ENCODE measurements at regions not wholly inside any gene's neighbourhood (a gene's known extent, or its start where the extent isn't known, plus 50 kb on each side); places are given as distances from the start of the nearest gene placed in this dataset.
"Not testable (repeated sequence)": the region's sequence is repeated elsewhere in the genome, so short reads cannot be mapped to it uniquely, and the experiment has no call there.

DNA sequence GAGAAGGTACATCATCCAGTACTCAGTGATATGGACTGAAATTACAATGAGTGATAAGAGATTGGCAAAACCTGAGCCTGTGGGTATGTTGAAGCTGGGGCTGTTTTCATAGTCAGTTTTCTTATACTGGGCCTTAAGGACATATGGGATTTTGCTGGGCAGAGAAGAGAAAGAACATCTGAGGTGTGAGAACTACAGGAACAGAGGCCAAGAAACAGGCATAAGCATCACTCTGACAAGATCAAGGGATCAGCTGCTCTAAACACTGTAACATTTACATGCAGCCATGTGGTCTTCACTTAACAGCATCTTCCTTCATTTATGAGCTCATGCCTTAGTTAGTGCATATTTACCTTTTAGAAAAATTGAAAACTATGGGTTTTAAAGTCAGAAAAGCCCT lies 220.0 kb downstream of the TRIM36 start:
- DNase-seq = no peak

DNA sequence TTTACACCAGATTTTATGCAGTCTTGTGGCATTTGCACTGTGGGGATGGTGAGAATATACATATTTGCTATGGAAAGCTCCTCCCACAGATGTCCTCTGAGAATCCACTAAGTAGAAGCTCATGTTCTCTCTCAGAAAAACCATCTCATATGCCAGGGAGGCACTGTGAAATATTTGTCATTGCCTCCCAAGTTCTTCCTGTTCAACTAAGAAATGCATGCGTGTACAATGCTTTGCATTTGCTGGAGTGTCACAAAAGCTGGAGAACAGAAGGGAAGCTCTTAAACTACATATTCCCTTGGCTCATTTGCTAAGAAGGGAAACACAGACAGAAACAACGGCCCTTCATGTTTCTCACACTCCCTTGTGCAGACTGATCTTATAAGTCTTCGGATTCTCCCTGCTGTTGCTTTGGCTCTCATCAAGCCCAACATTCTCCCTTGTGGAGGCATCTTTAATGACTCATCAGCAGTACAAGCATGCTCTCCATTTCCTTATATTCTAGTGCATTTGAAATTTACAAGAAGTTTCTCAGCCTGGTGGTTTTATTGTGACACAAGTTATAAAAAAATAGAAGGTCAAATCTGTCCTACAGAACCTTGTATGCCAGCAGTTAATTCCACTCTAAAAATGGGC lies 220.6 kb downstream of the TRIM36 start:
- no peak for DNase-seq

DNA sequence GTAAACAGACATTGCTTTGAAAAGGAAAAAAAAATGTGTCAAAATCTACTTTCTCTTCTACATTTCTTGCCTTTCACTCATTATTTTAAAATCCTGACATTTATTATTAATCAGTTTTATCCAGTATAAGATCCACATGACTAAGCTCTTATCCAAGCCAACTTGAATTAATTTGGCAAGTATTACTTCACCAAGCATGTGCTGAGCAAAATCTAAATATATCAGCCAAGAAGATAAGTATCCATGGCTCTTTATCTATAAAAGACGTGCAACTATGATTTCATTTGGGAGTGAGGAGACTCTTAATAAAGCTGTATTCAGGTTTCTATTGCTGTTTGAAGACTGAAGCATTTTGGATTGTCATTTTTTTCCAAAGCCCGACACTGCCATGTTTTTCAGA lies 221.3 kb downstream of the TRIM36 start:
- no peak for DNase-seq

DNA sequence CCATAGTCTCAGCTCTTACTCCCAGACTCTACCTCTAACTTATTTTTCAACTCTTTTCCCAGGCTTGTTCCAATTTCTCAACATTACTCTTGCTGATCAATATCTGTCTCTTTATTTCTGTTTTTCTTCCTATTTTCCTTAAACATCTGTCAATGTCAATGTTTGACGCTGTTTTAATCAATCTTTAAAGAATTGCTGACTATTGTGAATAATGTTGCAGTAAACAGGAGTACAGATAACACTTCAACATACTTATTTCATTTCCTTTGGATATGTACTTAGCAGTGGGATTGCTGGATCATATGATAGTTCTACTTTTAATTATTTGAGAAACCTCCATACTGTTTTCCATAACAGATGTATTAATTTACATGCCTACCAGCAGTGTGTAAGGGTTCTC lies 229.0 kb downstream of the TRIM36 start:
- no peak for DNase-seq

DNA sequence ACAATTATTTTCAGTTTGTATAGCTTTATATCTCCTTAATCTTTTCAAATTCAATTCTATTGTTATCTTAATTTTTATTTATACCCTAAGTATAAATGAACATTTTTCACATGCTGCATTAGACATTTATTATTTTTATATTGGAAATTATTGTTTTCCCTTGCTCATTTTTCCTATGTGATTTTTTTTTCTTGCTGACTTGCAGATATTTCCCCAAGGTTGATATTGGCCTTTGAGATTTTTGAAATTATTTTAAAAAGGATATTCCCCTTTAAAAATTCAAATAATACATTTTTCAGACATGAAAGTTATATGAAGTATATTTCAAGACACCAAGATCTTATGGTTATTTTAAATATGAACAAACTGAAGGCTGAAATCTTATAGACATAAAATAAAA lies 234.2 kb downstream of the TRIM36 start:
- no peak for DNase-seq

DNA sequence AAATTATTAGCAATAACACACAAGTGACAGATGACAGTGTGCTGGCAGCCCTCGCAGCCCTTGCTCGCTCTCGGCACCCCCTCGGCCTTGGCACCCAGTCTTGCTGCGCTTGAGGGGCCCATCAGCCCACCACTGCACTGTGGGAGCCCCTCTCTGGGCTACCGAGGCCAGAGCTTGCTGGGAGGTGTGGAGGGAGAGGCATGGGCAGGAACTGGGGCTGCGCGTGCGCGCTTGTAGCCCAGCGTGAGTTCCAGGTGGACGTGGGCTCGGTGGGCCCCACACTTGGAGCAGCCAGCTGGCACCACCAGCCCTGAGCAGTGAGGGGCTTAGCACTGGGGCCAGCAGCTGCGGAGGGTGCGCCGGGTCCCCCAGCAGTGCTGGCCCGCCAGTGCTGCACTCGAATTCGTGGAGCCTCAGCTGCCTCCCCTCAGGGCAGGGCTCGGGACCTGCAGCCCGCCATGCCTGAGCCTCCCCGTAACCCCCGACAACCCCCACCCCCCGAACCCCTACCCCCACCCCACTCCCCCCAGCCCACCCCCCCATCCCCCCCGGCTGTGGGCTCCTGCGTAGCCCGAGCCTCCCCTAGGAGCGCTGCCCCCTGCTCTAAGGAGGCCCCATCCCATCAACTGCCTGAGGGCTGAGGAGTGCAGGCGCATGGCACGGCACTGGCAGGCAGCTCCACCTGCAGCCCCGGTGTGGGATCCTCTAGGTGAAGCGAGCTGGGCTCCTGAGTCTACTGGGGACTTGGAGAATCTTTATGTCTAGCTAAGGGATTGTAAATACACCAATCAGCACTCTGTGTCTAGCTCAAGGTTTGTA lies 240.9 kb downstream of the TRIM36 start:
- DNase-seq = no peak

DNA sequence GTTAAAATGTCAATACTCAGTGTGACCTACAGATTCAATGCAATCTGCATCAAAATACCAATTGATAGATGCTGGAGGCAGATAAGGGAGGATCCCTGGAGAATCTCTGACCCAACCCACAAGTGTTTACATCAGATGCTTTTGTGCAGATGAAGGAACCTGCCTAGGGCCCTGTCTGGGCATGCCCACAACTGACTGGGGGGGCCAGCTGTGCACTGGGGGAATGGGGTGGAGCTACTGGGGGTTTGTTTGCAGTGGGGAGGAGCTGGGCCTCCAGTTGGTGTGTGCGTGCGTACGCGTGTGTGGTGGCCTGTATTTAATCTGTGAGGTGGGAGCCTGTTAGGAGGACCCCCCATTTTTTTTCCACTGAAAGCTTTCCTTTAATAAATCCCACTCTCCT lies 244.9 kb downstream of the TRIM36 start:
- DNase-seq = no peak

DNA sequence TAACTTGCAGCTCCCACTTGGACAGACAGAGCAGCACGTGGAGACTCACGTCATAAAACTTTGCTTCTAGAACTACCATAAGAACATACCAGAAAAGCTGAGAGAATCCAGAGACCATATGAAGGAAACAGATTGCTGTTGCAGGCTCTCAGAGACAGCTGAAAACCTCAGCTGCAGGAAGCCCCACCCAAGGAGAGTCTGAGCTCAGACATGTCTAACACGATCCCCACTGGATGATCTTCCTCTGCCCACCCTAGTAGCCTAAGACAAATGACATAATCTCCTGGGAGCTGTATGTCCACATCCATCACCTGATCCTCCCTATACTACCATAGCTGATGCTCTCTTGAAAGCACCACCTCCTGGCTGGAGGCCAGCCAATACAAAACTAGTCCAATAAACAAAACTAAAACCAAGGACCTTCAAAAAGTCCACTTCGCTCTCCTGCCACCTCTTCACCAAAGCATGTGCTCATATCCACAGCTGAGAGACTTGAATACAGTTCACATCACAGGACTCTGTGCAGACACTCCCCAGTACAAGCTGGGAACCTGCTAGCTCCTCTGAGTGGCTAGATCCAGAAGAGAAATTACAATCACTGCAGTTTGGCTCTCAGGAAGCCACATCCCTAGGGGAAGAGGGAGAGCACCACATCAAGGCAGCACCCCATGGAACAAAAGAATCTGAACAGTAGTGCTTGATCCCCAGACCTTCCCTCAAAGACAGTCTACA lies 257.4 kb downstream of the TRIM36 start:
- no peak for DNase-seq

DNA sequence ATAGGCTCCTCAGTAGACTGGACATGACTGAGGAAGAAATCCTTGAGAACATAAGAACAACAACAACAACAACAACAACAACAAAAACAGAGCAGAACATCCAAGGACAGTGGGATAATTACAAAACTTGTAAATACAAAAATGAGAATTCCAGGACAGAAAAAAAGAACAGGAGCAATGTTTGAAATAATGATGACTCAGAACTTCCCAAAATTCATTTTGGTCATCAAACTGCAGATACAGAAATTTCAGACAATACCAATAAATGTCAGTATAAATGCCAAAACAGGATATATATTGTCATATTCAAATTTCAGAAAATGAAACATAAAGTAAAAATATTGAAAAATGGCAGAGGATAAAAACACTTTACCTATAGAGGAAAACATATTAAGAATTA lies 259.0 kb downstream of the TRIM36 start:
- no peak for DNase-seq

DNA sequence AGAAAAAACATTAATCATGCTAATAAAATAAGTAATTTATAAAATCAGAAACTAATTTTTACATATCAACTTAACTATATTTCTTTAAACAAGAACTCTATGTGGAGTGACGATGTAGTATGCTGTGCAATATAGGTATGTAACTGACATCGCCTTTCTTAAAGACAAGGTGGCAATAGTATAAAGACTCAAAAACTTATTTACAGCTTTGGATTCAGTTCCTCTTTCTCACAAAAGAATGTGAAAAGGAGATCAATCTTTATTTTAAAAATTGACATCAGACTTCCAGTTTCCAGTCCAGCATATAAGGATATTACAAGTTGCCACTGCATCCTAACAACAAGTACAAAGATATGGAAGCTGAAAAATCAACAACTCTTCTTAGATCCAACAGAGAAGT lies 260.3 kb downstream of the TRIM36 start:
- no peak for DNase-seq

DNA sequence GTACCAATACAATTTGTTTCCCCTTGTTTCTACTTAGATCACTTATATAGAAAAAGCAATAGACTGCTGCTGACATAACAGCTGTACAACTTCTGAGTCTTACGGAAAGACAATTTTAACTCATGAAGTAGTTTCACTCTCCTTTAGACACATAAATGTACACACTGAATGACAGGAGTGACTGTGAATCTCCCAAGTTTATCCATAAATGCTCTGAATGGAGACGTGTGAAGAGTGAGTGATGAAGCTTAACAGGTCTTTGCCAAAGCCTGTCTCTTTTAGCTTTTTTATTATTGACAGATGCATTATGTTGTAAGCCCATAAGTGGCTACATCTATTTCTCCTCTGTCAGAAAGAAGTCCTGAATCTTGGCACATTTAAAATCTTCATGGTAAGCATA lies 265.9 kb downstream of the TRIM36 start:
- no peak for DNase-seq

DNA sequence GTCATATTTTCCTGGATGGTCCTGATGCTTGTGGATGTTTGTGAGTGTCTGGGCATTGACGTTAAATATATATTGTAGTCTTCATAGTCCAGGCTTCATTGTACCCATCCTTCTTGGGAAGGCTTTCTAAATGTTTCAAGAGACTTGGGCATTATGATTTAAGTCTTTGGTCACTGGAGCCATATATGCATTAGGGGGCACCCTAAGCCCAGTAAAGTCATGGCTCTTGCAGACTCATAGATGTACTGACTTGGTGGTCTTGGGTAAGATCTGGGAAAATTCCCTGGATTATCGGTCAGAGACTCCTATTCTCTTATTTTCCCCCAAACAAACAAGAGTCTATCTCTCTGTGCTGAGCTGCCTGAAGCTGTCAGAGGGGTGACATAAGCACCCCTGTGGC lies 271.1 kb downstream of the TRIM36 start:
- DNase-seq = no peak

DNA sequence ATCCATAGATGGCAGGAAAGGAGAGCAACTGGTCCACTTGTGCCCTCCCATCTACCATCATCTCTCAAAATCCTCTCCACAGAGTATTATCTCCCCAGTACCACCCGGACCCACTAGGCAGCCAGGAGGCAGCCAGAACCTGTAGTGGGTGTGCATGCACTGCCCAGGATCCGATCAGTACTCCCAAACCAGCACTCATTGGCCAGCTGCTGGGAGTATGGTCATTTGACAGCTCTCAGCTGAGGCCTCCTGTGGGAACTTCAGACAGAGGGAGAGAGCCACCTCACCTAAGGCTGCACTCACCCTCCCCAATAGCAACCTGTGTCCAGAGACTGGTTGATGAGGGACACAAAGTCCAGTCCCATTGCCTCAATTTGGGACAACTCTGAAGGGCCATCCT lies 286.0 kb downstream of the TRIM36 start:
- DNase-seq = no peak

DNA sequence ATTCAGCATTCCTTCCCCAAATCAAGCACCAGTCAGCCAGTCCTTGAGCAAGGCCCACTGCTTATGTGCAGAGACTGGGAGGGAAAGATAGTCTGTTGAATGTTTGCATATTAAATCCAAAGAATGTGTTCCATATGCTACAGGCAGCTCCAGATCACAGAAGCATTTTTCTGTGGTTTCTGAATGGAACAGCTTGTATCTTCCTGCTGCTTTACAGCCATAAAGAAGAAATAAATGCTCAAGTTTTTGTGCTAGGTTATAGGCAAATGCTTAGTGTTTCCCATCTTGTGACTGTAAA lies 310.3 kb downstream of the TRIM36 start:
- no peak for DNase-seq

DNA sequence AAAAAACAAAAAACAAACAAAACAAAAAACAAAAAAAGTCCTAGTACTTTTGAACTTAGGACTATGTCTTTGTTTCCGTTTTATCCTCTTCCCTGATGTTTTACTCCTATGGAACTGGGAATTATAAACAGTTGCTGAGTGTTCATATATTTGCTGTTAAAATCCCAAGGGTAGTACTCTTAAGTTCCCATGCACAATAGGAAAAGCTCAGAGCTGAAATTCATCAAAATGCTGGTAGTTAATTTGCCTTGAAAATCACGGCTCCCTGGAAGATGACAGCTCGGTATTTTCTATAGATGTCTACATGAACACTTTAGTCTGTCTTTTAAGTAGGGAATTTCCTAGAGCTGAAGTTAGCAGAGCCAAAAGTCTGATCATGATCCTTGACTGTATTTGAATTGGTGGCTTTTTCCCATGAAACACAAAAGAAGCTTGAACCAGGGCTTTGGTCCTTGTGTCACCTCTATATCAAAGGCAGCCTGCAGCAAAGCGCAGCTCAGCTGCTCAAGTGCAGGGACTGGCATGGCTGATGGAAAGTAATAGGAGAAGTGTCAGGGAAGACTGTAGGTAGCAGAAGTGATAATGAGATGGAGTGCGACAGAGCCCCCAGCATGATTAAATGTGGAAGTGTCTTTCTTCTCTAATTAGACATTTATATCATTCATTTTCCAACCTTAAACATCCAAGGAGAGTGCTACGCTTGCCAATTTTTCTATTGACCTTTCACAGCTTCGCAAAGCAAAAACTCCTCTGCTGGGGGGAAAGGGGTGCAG lies 310.9 kb downstream of the TRIM36 start:
- no peak for DNase-seq

DNA sequence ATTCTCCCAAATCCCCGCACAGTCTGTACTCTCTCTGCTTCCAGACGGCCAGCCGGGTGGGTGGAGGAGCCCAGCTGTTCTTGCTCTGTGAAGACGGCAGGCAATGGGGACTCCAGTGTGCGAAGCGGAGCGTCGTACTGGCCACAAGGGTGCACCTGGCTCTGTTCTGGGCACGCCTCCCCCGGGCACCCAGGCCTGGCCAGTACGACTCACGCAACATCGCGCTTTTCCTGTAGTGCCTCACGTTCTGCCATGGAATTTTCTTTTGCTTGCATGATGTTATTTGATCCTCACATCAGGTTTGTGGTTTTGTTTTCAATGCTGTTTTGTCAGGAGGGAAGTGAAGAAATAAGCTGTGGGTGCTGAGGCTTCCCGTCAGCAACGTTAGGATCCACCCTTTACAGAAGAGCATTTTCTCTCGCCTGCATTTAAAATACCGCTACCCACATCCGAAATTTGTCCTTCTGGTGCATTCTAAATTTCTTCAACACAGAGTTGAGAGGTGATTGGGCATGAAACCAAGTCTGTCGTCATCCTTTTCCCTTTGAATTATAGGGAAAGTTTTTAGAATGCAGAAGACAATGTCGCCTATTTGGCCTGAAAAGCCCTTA lies 311.7 kb downstream of the TRIM36 start:
- no peak for DNase-seq

DNA sequence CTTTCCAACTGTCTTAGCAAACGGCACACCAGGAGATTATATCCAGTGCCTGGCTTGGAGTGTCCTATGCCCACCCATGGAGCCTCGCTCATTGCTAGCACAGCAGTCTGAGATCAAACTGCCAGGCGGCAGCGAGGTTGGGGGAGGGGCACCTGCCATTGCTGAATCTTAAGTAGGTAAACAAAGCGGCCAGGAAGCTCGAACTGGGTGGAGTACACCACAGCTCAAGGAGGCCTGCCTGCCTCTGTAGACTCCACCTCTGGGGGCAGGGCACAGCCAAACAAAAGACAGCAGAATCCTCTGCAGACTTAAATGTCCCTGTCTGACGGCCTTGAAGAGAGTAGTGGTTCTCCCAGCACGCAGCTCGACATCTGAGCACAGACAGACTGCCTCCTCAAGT lies 325.0 kb downstream of the TRIM36 start:
- not testable (repeated sequence) for DNase-seq

DNA sequence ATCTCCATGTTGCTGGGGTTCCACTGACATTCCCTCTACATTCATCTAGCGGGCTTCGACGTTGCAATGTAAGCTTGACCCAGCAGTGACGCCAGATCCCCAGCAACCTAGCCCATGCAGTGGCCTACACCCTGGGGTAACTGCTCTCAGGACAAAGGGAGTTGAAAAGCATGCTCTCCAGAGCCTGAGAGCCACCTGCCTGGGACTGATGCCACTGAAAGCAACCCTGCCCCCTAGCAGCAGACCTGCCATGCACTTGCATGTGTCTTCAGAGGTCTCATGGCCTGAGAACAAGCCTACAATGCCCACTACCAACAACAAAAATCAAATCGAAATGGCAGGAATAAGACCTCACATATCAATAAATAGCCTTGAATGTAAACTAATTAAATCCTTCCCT lies 330.3 kb downstream of the TRIM36 start:
- no peak for DNase-seq

DNA sequence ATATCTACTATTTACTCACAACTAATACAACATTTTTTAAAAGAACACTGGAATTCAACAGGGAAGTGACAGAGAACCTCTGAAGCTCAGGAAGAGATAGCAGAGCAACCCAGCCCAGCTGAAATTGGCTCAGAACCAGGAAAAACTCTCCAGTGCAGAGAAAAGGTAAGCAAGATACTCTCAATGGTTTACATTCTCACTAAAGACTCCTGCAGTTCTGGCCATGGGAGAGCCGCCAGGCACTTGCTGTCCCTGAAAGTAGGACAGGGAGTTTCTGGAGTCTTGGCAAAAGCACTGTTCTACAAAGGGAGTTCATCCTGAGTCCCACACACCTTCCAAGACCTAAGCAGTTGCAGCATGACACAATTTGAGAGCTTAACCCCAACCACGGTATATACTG lies 330.8 kb downstream of the TRIM36 start:
- no peak for DNase-seq

DNA sequence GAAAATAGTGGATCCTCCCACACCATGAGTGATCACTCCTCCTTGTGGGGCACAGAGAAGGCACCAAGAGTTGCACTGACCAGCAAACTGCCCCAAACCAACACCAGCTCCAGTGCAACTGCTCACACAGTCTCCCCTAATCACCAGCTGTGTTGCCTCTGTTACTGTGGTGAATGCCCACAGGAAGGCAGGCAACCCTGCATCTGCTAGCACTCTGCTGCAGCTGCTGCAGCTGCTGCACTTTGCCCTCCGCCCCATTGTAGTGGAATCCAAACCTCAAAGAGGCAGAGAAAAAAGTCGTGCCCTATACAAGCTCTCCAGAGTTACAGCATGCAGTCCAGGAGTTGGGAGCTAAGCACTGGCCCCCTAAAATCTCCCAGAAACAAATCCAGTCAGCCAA lies 339.6 kb downstream of the TRIM36 start:
- no peak for DNase-seq

DNA sequence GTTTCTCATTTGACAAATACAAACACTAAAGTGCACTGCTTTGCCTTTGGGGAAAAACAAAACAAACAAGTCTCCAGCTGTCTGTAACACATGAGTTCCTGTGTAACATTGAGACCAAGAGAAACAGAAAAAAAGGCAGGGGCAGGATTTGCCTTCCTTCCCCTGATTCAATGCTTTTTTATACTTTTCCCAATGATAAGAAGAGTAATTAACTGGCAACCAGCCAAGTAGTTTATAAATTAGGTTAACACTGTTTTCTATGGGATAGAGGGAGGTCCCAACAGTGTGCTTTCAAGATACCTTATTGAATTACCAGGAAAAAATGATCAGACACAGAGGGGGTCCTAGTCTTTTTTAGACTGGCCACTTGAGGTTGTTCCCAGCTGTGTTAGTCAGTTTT lies 346.8 kb downstream of the TRIM36 start:
- no peak for DNase-seq

DNA sequence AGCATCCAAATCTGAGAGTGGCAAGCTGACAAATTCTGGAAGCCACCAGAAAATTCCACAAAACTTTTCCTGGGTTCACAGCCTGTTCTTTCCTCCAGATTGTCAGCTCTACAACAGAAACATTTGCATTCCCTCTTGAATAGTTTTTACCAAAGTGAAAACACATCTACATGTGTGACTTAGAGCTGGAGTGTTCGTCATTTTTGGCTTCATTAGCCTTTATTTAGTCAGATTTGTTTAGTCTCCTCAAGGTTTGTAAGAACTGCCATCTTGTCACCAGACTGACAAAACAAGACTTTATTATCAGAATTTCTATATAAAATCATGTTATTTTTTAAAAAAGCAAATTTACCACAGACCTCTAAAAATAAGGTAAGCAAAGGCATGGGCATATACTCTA lies 347.3 kb downstream of the TRIM36 start:
- no peak for DNase-seq

DNA sequence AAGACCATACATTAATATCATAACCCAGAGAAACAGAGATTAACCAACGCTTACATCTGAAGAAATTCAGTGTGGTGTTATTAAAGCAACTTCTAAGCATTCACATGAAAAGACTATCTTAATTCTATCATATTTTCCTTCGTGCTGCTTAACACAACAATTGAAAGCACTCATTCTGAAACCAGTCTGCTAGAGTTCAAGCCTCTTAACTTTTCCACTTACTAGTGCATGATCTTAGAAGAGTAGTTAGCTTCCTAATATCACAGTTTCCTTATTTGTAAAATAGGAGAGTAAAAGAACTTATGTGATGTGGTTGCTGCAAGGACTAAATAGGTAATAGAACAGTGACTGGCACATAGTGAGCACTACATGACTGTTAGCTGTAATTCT lies 379.3 kb downstream of the TRIM36 start:
- no peak for DNase-seq

Measured in HCEC 1CT (cell line).